ENCODE measurements at regions not wholly inside any gene's neighbourhood (a gene's known extent, or its start where the extent isn't known, plus 50 kb on each side); places are given as distances from the start of the nearest gene placed in this dataset.

DNA sequence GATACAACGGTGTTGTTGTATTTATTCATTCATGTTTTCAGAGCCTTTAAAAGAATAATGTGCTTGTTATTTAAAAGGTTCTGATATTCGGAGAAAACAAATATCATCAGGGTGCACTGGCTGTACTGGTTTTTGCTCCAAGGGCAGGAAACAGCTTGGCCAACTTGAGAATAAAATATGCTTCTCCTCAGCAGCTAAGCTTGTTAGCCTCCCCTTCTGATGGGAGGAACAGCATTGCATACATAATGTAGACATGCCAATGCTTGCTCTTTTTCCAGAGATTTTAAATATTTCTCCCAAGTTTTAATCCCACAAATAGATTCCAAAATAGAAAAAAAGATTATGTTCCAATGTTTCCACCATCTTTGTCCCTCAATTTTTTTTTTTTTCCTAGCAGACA, 87.6 kb upstream of the RPL34 start:
- TF ChIP-seq ZNF404 (tag by site-specific recombination; IDR thresholded peaks at IDR 0.05) (no peak), ZFHX2 (tag by site-specific recombination; conservative IDR thresholded peaks at IDR 0.05) (no peak), ZNF48 (tag by site-specific recombination; IDR thresholded peaks at IDR 0.05) (no peak), BCL11A (tag by site-specific recombination; IDR thresholded peaks at IDR 0.05; ENCODE audit: low read depth) (no peak), ZNF341 (tag by site-specific recombination; IDR thresholded peaks at IDR 0.05; ENCODE audit: low read depth) (no peak), ZNF37A (tag by site-specific recombination; IDR thresholded peaks at IDR 0.05) (no peak), ZNF248 (tag by site-specific recombination; IDR thresholded peaks at IDR 0.05) (no peak), ZNF19 (tag by site-specific recombination; IDR thresholded peaks at IDR 0.05; ENCODE audit: low read depth) (no peak), ZNF175 (tag by site-specific recombination; IDR thresholded peaks at IDR 0.05) (no peak), IKZF3 (tag by site-specific recombination; IDR thresholded peaks at IDR 0.05) (no peak), ZNF596 (tag by site-specific recombination; IDR thresholded peaks at IDR 0.05) (no peak), BCL11B (tag by site-specific recombination; IDR thresholded peaks at IDR 0.05; ENCODE audit: low read depth) (no peak), SP7 (tag by site-specific recombination; IDR thresholded peaks at IDR 0.05) (no peak), YY2 (tag by site-specific recombination; IDR thresholded peaks at IDR 0.05) (no peak), ZNF311 (tag by site-specific recombination; IDR thresholded peaks at IDR 0.05; ENCODE audit: borderline replicate concordance) (no peak)
- TF ChIP-seq, protein P1, sequence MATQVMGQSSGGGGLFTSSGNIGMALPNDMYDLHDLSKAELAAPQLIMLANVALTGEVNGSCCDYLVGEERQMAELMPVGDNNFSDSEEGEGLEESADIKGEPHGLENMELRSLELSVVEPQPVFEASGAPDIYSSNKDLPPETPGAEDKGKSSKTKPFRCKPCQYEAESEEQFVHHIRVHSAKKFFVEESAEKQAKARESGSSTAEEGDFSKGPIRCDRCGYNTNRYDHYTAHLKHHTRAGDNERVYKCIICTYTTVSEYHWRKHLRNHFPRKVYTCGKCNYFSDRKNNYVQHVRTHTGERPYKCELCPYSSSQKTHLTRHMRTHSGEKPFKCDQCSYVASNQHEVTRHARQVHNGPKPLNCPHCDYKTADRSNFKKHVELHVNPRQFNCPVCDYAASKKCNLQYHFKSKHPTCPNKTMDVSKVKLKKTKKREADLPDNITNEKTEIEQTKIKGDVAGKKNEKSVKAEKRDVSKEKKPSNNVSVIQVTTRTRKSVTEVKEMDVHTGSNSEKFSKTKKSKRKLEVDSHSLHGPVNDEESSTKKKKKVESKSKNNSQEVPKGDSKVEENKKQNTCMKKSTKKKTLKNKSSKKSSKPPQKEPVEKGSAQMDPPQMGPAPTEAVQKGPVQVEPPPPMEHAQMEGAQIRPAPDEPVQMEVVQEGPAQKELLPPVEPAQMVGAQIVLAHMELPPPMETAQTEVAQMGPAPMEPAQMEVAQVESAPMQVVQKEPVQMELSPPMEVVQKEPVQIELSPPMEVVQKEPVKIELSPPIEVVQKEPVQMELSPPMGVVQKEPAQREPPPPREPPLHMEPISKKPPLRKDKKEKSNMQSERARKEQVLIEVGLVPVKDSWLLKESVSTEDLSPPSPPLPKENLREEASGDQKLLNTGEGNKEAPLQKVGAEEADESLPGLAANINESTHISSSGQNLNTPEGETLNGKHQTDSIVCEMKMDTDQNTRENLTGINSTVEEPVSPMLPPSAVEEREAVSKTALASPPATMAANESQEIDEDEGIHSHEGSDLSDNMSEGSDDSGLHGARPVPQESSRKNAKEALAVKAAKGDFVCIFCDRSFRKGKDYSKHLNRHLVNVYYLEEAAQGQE (tag by site-specific recombination; IDR thresholded peaks at IDR 0.05): no peak
- TF ChIP-seq, protein P2, sequence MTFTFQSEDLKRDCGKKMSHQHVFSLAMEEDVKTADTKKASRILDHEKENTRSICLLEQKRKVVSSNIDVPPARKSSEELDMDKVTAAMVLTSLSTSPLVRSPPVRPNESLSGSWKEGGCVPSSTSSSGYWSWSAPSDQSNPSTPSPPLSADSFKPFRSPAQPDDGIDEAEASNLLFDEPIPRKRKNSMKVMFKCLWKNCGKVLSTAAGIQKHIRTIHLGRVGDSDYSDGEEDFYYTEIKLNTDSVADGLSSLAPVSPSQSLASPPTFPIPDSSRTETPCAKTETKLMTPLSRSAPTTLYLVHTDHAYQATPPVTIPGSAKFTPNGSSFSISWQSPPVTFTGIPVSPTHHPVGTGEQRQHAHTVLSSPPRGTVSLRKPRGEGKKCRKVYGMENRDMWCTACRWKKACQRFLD (tag by site-specific recombination; IDR thresholded peaks at IDR 0.05): no peak
- TF ChIP-seq, protein P3, sequence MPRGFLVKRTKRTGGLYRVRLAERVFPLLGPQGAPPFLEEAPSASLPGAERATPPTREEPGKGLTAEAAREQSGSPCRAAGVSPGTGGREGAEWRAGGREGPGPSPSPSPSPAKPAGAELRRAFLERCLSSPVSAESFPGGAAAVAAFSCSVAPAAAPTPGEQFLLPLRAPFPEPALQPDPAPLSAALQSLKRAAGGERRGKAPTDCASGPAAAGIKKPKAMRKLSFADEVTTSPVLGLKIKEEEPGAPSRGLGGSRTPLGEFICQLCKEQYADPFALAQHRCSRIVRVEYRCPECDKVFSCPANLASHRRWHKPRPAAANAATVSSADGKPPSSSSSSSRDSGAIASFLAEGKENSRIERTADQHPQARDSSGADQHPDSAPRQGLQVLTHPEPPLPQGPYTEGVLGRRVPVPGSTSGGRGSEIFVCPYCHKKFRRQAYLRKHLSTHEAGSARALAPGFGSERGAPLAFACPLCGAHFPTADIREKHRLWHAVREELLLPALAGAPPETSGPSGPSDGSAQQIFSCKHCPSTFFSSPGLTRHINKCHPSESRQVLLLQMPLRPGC (tag by site-specific recombination; IDR thresholded peaks at IDR 0.05): no peak
- TF ChIP-seq, protein P4, sequence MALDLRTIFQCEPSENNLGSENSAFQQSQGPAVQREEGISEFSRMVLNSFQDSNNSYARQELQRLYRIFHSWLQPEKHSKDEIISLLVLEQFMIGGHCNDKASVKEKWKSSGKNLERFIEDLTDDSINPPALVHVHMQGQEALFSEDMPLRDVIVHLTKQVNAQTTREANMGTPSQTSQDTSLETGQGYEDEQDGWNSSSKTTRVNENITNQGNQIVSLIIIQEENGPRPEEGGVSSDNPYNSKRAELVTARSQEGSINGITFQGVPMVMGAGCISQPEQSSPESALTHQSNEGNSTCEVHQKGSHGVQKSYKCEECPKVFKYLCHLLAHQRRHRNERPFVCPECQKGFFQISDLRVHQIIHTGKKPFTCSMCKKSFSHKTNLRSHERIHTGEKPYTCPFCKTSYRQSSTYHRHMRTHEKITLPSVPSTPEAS (tag by site-specific recombination; IDR thresholded peaks at IDR 0.05): no peak
- Histone ChIP-seq H3K27ac (ENCODE audit: extremely low read depth, low read depth, low read length) (no peak overlapping the region), H3K4me3 (ENCODE audit: low read depth, low read length) (no peak overlapping the region), H3K9me3 (ENCODE audit: control insufficient read depth, insufficient read depth, low read depth, low read length) (no peaks in the 10 kb centered on the region), H3K36me3 (ENCODE audit: control insufficient read depth in 2 of 2, insufficient read depth in 1 of 2, low read length in 2 of 2) (no peaks in the 10 kb centered on the region), H3K4me1 (ENCODE audit: control insufficient read depth, insufficient read depth, low read length) (no peaks in the 10 kb centered on the region)
- ChIA-PET POLR2A (interaction anchor here (0.5 to 0.6 kb wide), 2 partner anchors 11 to 536 kb away, joined by 3 read pairs; no protein-coding TSS in a partner anchor), CTCF (no interaction called here)

DNA sequence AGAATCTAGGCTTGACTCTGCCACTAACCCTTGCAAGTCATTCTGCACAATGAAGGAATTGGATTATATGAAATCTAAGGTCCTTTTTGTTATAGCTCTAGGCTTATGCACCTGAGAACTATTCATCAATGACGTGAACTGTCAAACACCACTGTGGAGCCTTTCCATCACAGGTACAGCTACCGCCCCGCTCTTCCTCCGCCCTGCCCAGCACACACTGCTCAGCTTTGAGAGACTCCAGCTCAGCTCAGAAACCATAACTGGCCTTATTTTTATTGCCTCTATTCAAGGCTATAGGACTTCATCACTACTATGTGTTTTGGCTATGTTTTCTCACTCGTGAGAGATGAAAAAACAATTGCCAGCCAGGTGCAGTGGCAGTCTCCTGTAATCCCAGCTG, 88.2 kb upstream of the RPL34 start:
- Histone ChIP-seq H3K9me3 (ENCODE audit: control insufficient read depth, insufficient read depth, low read depth, low read length) (no peaks in the 10 kb centered on the region), H3K27ac (ENCODE audit: extremely low read depth, low read depth, low read length) (no peak overlapping the region), H3K36me3 (ENCODE audit: control insufficient read depth in 2 of 2, insufficient read depth in 1 of 2, low read length in 2 of 2) (no peaks in the 10 kb centered on the region), H3K4me3 (ENCODE audit: low read depth, low read length) (no peak overlapping the region), H3K4me1 (ENCODE audit: control insufficient read depth, insufficient read depth, low read length) (no peaks in the 10 kb centered on the region)
- TF ChIP-seq KLF1 (tag by site-specific recombination; IDR thresholded peaks at IDR 0.05) (no peak), ZNF629 (tag by site-specific recombination; IDR thresholded peaks at IDR 0.05) (no peak), ZNF366 (tag by site-specific recombination; conservative IDR thresholded peaks at IDR 0.05) (no peak), ZNF404 (tag by site-specific recombination; IDR thresholded peaks at IDR 0.05) (no peak), YY2 (tag by site-specific recombination; IDR thresholded peaks at IDR 0.05) (no peak), ZNF785 (tag by site-specific recombination; IDR thresholded peaks at IDR 0.05) (no peak), ZNF184 (tag by site-specific recombination; IDR thresholded peaks at IDR 0.05) (no peak)
- POLR2A ChIA-PET: interaction anchor here (0.5 kb wide), 1 partner anchor 12 kb away, joined by 3 read pairs; no protein-coding TSS in a partner anchor
- CTCF ChIA-PET: interaction anchor here (0.6 to 0.7 kb wide), 2 partner anchors 29 to 513 kb away, joined by 5 to 6 read pairs; no protein-coding TSS in a partner anchor
